ENCODE measurements at regions not wholly inside any gene's neighbourhood (a gene's known extent, or its start where the extent isn't known, plus 50 kb on each side); places are given as distances from the start of the nearest gene placed in this dataset.
"Not testable (repeated sequence)": the region's sequence is repeated elsewhere in the genome, so short reads cannot be mapped to it uniquely, and the experiment has no call there.

DNA sequence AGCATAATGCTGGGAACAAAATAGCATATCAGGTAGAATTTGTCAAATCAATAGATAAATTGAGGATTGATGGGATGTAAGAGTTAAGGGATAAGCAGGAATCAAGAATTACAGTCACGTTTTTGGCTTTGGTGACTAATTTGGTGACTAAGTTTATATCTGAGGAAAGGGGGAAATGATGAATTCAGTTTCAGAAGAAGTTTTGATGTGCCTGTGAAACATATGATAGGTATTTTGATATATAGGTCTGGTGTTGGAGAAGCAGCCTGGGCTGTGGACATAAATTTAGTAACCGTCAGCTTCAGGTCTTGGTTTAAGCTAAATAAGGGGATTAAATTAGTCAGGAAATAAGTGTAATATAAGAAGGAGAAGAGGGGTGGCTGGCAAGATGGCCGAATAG is 79.0 kb upstream of the EDA2R start:
- Histone ChIP-seq H3K27ac (no peak overlapping the region), H3K4me3 (no peak overlapping the region), H3K36me3 (no peaks in the 10 kb centered on the region), H3K4me1 (no peaks in the 10 kb centered on the region), H3K27me3 (peaks cover 0 to 29% (median 0%) of the 10 kb centered on the region in 7 donors), H3K9me3 (no peaks in the 10 kb centered on the region)
- TF ChIP-seq, protein P1, sequence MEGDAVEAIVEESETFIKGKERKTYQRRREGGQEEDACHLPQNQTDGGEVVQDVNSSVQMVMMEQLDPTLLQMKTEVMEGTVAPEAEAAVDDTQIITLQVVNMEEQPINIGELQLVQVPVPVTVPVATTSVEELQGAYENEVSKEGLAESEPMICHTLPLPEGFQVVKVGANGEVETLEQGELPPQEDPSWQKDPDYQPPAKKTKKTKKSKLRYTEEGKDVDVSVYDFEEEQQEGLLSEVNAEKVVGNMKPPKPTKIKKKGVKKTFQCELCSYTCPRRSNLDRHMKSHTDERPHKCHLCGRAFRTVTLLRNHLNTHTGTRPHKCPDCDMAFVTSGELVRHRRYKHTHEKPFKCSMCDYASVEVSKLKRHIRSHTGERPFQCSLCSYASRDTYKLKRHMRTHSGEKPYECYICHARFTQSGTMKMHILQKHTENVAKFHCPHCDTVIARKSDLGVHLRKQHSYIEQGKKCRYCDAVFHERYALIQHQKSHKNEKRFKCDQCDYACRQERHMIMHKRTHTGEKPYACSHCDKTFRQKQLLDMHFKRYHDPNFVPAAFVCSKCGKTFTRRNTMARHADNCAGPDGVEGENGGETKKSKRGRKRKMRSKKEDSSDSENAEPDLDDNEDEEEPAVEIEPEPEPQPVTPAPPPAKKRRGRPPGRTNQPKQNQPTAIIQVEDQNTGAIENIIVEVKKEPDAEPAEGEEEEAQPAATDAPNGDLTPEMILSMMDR (IDR thresholded peaks at IDR 0.05): no peak
- intact Hi-C loops (cut with DNase I): no loop called here
- ATAC-seq: no peak
- WGBS, 2 donors: 74 to 76% methylated on average over 3 of the region's 3 CpGs
- DNase-seq: no peak

DNA sequence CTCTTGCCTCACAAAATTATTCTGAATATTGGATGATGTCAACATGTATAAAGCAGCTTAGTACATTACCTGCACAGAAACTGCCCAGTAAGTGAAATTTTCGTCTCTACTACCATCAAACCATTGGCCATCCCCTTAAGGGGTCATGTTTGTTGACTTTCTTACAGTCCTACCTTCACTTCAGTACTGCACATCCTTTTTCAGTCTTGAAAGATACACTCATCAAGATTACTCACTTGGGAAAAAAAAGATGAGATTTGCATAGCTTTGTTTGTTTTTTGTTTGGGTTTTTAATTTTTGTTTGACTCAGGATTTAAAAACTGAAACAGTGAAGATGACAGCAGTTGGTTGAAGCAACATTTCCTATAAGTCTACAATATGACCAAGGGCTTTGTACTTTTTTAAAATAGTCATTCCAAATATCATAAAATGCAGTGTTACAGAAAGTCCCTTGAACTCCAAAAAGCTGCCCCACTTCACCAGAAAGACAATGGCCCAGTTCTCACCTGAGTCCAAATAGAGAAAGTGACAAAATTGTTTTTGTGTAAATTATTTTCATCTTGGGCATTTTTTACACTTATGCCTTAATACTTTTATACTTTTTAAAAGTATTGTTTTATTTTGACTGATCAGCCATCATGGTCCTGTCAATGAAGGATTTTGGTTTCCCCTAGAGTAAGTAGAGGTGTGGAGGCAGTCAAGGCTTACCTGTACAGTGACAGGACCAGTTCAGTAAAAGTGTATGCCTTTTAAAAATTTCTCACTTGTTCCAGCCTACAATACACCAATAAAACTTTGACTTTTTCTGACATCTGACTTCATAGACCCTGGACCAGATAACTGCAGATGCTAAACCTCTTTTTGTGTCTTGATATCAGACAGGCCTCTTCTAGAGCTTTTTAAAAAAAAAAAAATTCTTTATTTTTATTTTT is 59.7 kb upstream of the EDA2R start:
- Histone ChIP-seq H3K9me3 (peaks cover 0 to 6% (median 0%) of the 10 kb centered on the region in 11 donors), H3K36me3 (no peaks in the 10 kb centered on the region), H3K4me1 (no peaks in the 10 kb centered on the region), H3K27ac (no peak overlapping the region), H3K4me3 (no peak overlapping the region), H3K27me3 (peaks cover 0 to 6% (median 0%) of the 10 kb centered on the region in 7 donors)
- ATAC-seq (no peak), DNase-seq (no peak)
- 34 to 40% methylated on average over 1 of the region's 1 CpG for WGBS, 2 donors
- TF ChIP-seq, protein P1 (IDR thresholded peaks at IDR 0.05): no peak
- intact Hi-C loops (cut with DNase I): no loop called here

DNA sequence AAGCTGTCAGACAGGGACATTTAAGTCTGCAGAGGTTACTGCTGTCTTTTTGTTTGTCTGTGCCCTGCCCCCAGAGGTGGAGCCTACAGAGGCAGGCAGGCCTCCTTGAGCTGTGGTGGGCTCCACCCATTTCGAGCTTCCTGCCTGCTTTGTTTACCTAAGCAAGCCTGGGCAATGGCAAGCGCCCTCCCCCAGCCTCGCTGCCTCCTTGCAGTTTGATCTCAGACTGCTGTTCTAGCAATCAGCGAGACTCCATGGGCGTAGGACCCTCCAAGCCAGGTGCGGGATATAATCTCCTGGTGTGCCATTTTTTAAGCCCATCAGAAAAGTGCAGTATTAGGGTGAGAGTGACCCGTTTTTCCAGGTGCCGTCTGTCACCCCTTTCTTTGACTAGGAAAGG is 53.6 kb upstream of the EDA2R start:
- WGBS, 2 donors: 84 to 92% methylated on average over 7 to 8 of the region's 8 CpGs
- ATAC-seq; intact Hi-C loops (cut with DNase I); H3K27me3 ChIP-seq; H3K4me1 ChIP-seq; H3K27ac ChIP-seq; H3K36me3 ChIP-seq; H3K4me3 ChIP-seq; DNase-seq: not testable (repeated sequence)
- H3K9me3 ChIP-seq: peaks cover 0 to 16% (median 0%) of the 10 kb centered on the region in 11 donors

All from heart right ventricle (tissue), 16 donors.